ENCODE measurements at regions not wholly inside any gene's neighbourhood (a gene's known extent, or its start where the extent isn't known, plus 50 kb on each side); places are given as distances from the start of the nearest gene placed in this dataset.

- Histone ChIP-seq H3K4me3 (no peak overlapping the region), H3K4me1 (ENCODE audit: low read depth) (no peaks in the 10 kb centered on the region), H3K36me3 (ENCODE audit: low read depth) (no peaks in the 10 kb centered on the region), H3K9me3 (no peaks in the 10 kb centered on the region)
- intact Hi-C loops (cut with DNase I, micrococcal nuclease) = no loop called here
- DNase-seq (no peak), ATAC-seq (no peak)
- TF ChIP-seq CTCF (IDR thresholded peaks at IDR 0.05) = no peak
Observed at GRCh38 chr4:79184476-79184875, 141.4 kb downstream of the NAA11 start.

- intact Hi-C loops (cut with DNase I, micrococcal nuclease) = no loop called here
- no peak for TF ChIP-seq CTCF (IDR thresholded peaks at IDR 0.05)
- Histone ChIP-seq H3K4me3 (no peak overlapping the region), H3K36me3 (ENCODE audit: low read depth) (no peaks in the 10 kb centered on the region), H3K9me3 (no peaks in the 10 kb centered on the region), H3K4me1 (ENCODE audit: low read depth) (no peaks in the 10 kb centered on the region)
- DNase-seq (no peak), ATAC-seq (no peak)
Observed at GRCh38 chr4:79182209-79182608, 143.7 kb downstream of the NAA11 start.

GRCh38 chr4:79181190-79181589, 144.7 kb downstream of the NAA11 start:
- peak in 1 of 3 donors; percentile 4 for DNase-seq
- peak; percentile 51 for ATAC-seq
- H3K9me3 ChIP-seq = no peaks in the 10 kb centered on the region
- no peak for TF ChIP-seq CTCF (IDR thresholded peaks at IDR 0.05)
- no peaks in the 10 kb centered on the region for H3K4me1 ChIP-seq (ENCODE audit: low read depth)
- H3K4me3 ChIP-seq = no peak overlapping the region
- H3K36me3 ChIP-seq (ENCODE audit: low read depth) = no peaks in the 10 kb centered on the region
- intact Hi-C loops (cut with DNase I, micrococcal nuclease) = no loop called here

- Histone ChIP-seq H3K4me3 (no peak overlapping the region), H3K36me3 (ENCODE audit: low read depth) (no peaks in the 10 kb centered on the region), H3K9me3 (no peaks in the 10 kb centered on the region), H3K4me1 (ENCODE audit: low read depth) (no peaks in the 10 kb centered on the region)
- no peak for ATAC-seq
- DNase-seq = peak in 1 of 3 donors; percentile 32
- intact Hi-C loops (cut with DNase I, micrococcal nuclease) = no loop called here
- no peak for TF ChIP-seq CTCF (IDR thresholded peaks at IDR 0.05)
Observed at GRCh38 chr4:79178760-79179159, 147.1 kb downstream of the NAA11 start.

- Histone ChIP-seq H3K36me3 (ENCODE audit: low read depth) (no peaks in the 10 kb centered on the region), H3K9me3 (no peaks in the 10 kb centered on the region), H3K4me3 (no peak overlapping the region), H3K4me1 (ENCODE audit: low read depth) (no peaks in the 10 kb centered on the region)
- intact Hi-C loops (cut with DNase I, micrococcal nuclease) = no loop called here
- ATAC-seq = no peak
- no peak for TF ChIP-seq CTCF (IDR thresholded peaks at IDR 0.05)
- DNase-seq = no peak
Observed at GRCh38 chr4:79177388-79177787, 148.5 kb downstream of the NAA11 start.

- Histone ChIP-seq H3K4me3 (no peak overlapping the region), H3K36me3 (ENCODE audit: low read depth) (no peaks in the 10 kb centered on the region), H3K9me3 (no peaks in the 10 kb centered on the region), H3K4me1 (ENCODE audit: low read depth) (no peaks in the 10 kb centered on the region)
- intact Hi-C loops (cut with DNase I, micrococcal nuclease) = no loop called here
- DNase-seq = no peak
- no peak for TF ChIP-seq CTCF (IDR thresholded peaks at IDR 0.05)
- no peak for ATAC-seq
Observed at GRCh38 chr4:79176351-79176750, 149.5 kb downstream of the NAA11 start.

All from mucosa of descending colon (tissue), 3 donors.